A673 (cell line): ENCODE measurements at regions not wholly inside any gene's neighbourhood (a gene's known extent, or its start where the extent isn't known, plus 50 kb on each side); places are given as distances from the start of the nearest gene placed in this dataset.

ENCODE experiments used
- BruUV-seq: library from RNA; stranded (reverse); fragments of 400-500 nt; replicated peaks from 2 replicates; lab custom pipeline; 2021; lab: Mats Ljungman, UMichigan
- CTCF ChIA-PET: fragments of 300-600 bp; sonication (Branson Sonifier 250); formaldehyde crosslinking; loops from one replicate; lab custom pipeline; 2022; ENCODE audit warnings: antibody characterized with exemption; lab: Charles Lee
- POLR2A ChIA-PET: fragments of 300-600 bp; sonication (Branson Sonifier 250); formaldehyde crosslinking; loops from one replicate; lab custom pipeline; 2022; ENCODE audit warnings: antibody characterized with exemption; ENCODE audit not compliant: low non-redundant PET; lab: Charles Lee
- DNase-seq: peaks from one replicate; pipeline ENCODE4 v3.0.0-alpha.2; 2015; ENCODE audit warnings: low spot score
- H3K27ac ChIP-seq: fragments of 200-600 bp; sonication (generic); 2 replicates; pipeline ENCODE4 v1.5.1; 2016; ENCODE audit warnings: mixed run types, low read depth, mild to moderate bottlenecking, mixed read lengths, antibody characterized with exemption, low read length; ENCODE audit not compliant: poor library complexity, severe bottlenecking
- H3K27me3 ChIP-seq: fragments of 200-600 bp; sonication (generic); replicated peaks from 2 replicates; pipeline ENCODE4 v1.6.1; 2017; ENCODE audit warnings: mixed run types, low read depth, mild to moderate bottlenecking, mixed read lengths, antibody characterized with exemption, low read length; ENCODE audit not compliant: insufficient read depth, poor library complexity
- H3K36me3 ChIP-seq: fragments of 200-600 bp; sonication (generic); 2 replicates; pipeline ENCODE4 v1.6.1; 2016; ENCODE audit warnings: mixed run types, mild to moderate bottlenecking, mixed read lengths, antibody characterized with exemption, low read length; ENCODE audit not compliant: insufficient read depth, poor library complexity, severe bottlenecking
- H3K4me1 ChIP-seq: fragments of 200-600 bp; sonication (generic); 2 replicates; pipeline ENCODE4 v1.6.1; 2017; ENCODE audit warnings: mixed run types, mild to moderate bottlenecking, mixed read lengths, antibody characterized with exemption, low read length; ENCODE audit not compliant: insufficient read depth, poor library complexity, severe bottlenecking
- H3K4me3 ChIP-seq: fragments of 200-600 bp; sonication (generic); 2 replicates; pipeline ENCODE4 v1.5.1; 2016; ENCODE audit warnings: low read depth, mixed run types, mild to moderate bottlenecking, mixed read lengths, low read length; ENCODE audit not compliant: poor library complexity, severe bottlenecking
- H3K9me3 ChIP-seq: fragments of 200-600 bp; sonication (generic); 2 replicates; pipeline ENCODE4 v1.6.1; 2016; ENCODE audit warnings: mixed run types, low read depth, mild to moderate bottlenecking, mixed read lengths, antibody characterized with exemption, low read length; ENCODE audit not compliant: poor library complexity, severe bottlenecking
- EZH2 ChIP-seq: fragments of 200-600 bp; sonication (generic); IDR thresholded peaks from 2 replicates; pipeline ENCODE4 v1.6.1; 2017; ENCODE audit warnings: borderline replicate concordance, low read depth, mild to moderate bottlenecking, mixed read lengths, antibody characterized with exemption, low read length; ENCODE audit not compliant: poor library complexity, severe bottlenecking
- intact Hi-C: fragments of 100-400 bp; cut with micrococcal nuclease; formaldehyde crosslinking; loops from one replicate; pipeline ENCODE4 v1.10.0; 2022; ENCODE audit not compliant: unreplicated experiment
- TF ChIP-seq, protein P1 (sequence below): fragments of 300-800, 200-600 bp; sonication (generic); conservative IDR thresholded peaks from 2 replicates; pipeline ENCODE4 v1.5.1; 2017; ENCODE audit warnings: low read depth, mild to moderate bottlenecking, antibody characterized with exemption, low read length, moderate library complexity, mixed read lengths

DNA sequence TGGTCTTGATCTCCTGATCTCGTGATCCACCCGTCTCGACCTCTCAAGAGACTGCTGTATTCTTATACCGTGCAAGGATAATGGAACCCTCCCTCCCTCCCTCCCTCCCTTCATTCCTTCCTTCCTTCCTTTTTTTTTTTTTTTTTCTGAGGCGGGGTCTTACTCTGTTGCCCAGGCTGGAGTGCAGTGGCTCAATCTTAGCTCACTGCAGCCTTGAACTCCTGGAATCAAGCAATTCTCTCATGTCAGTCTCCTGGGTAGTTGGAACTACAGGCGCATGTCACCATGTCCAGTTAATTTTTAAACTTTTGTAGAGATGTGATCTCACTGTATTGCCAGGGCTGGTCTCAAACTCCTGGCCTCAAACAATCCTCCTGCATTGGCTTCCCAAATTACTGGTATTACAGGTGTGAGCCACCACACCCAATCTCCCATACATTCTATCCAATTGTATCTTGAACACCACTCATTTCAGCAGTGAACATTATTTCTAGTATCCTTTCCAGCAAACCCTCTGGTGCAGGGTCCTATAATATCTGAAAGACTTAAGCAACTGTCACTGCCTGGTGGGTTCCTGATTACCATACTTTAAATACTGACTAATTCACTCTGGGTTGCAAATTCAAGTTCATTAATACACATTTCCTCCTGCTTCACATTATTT, 210.0 kb upstream of the ZNF217 start:
- ChIA-PET CTCF (no interaction called here), POLR2A (no interaction called here)
- Histone ChIP-seq H3K4me3 (no peak overlapping the region), H3K36me3 (no peaks in the 10 kb centered on the region), H3K27ac (no peak overlapping the region), H3K9me3 (no peaks in the 10 kb centered on the region), H3K4me1 (no peaks in the 10 kb centered on the region), H3K27me3 (no peaks in the 10 kb centered on the region)
- DNase-seq: no peak
- BruUV-seq: no TSS peak
- TF ChIP-seq, protein P1, sequence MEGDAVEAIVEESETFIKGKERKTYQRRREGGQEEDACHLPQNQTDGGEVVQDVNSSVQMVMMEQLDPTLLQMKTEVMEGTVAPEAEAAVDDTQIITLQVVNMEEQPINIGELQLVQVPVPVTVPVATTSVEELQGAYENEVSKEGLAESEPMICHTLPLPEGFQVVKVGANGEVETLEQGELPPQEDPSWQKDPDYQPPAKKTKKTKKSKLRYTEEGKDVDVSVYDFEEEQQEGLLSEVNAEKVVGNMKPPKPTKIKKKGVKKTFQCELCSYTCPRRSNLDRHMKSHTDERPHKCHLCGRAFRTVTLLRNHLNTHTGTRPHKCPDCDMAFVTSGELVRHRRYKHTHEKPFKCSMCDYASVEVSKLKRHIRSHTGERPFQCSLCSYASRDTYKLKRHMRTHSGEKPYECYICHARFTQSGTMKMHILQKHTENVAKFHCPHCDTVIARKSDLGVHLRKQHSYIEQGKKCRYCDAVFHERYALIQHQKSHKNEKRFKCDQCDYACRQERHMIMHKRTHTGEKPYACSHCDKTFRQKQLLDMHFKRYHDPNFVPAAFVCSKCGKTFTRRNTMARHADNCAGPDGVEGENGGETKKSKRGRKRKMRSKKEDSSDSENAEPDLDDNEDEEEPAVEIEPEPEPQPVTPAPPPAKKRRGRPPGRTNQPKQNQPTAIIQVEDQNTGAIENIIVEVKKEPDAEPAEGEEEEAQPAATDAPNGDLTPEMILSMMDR: no peak
- no peak for TF ChIP-seq EZH2
- intact Hi-C loops: no loop called here

DNA sequence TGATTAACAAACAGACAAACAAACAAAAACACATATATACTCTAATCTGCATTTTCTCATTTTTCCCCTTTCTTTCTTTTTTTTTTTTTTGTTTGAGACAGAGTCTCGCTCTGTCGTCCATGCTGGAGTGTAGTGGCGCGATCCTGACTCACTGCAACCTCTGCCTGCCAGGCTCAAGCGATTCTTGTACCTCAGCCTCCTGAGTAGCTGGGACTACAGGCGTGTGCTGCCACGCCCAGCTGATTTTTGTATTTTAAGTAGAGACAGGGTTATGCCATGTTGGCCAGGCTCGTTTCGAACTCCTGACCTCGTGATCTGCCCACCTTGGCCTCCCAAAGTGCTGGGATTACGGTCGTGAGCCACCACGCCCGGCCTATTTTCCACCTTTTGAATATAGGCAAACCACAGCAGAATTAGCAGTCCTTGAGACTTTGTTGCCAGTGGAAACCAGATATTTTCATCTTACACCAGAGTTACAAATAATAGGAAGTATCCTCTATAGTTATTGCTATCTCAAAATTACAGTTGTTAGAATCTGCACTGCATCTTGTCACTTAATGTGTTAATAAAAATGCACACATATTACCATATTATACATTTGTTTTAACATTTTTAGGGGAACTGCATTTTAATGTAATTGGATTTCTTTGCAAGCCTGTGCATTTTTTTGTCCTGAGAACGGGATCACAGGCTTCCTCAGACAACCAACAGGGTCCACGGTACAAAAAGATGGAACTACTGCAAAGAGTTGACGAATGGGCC, 208.2 kb upstream of the ZNF217 start:
- BruUV-seq: no TSS peak
- Histone ChIP-seq H3K27me3 (no peaks in the 10 kb centered on the region), H3K4me3 (no peak overlapping the region), H3K9me3 (no peaks in the 10 kb centered on the region), H3K36me3 (no peaks in the 10 kb centered on the region), H3K4me1 (no peaks in the 10 kb centered on the region), H3K27ac (no peak overlapping the region)
- intact Hi-C loops: no loop called here
- POLR2A ChIA-PET: no interaction called here
- DNase-seq: no peak
- TF ChIP-seq, protein P1: no peak
- no peak for TF ChIP-seq EZH2
- CTCF ChIA-PET: no interaction called here

DNA sequence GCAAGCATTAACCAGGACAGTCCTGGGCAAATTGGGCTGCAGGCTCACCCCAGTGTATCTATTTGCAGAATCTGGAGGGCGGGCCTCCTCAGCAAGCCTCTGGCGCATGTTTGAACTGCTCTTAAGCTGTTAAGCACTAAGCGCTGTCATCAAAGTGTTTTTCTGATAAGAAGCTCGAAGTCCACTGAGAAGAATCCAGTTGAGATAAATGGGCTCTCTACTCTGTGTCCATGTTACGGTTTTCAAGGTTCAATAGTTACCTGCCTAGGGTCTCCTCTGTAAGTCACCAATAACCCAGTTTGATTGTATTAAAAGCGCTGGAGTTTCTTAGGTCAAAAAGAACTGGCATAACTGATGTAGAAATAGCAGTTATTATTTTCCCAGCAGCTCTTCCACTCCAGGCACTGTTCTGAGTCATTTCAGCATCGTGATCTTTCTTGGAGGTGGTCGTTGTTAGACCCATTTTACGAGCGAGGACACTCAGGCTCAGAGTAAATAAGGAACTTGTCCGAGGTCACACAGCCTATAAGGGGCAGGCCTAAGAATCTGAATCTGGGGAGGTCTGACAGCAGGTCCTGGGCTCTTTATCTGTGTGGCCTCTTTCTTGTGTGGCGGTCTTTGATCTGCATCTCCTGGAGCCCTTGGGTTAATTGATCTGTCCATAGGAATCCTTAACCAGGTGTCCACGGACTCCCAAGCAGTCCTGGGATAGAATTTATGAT, 207.4 kb upstream of the ZNF217 start:
- Histone ChIP-seq H3K4me3 (no peak overlapping the region), H3K9me3 (no peaks in the 10 kb centered on the region), H3K27me3 (no peaks in the 10 kb centered on the region), H3K36me3 (no peaks in the 10 kb centered on the region), H3K4me1 (no peaks in the 10 kb centered on the region), H3K27ac (no peak overlapping the region)
- ChIA-PET CTCF (no interaction called here), POLR2A (no interaction called here)
- TF ChIP-seq EZH2: no peak
- TF ChIP-seq, protein P1: no peak
- no TSS peak for BruUV-seq
- intact Hi-C loops: no loop called here
- DNase-seq: no peak
